Common myeloid progenitor, CD34-positive (primary cell): ENCODE measurements at regions not wholly inside any gene's neighbourhood (a gene's known extent, or its start where the extent isn't known, plus 50 kb on each side); places are given as distances from the start of the nearest gene placed in this dataset.

Experiments used
- CTCF ChIA-PET: fragments of 350-600 bp; sonication (Branson Sonifier 250); formaldehyde crosslinking; loops from one replicate; lab custom pipeline; 2021; ENCODE audit warnings: antibody characterized with exemption; lab: Charles Lee
- POLR2A ChIA-PET: fragments of 350-600 bp; sonication (Branson Sonifier 250); formaldehyde crosslinking; loops from one replicate; lab custom pipeline; 2021; ENCODE audit warnings: antibody characterized with exemption; lab: Charles Lee
- DNase-seq, 3 donors: peaks; one replicate each; pipeline versions ENCODE4 v3.0.0 to v3.0.0-alpha.2; 2013
- H3K27ac ChIP-seq, 2 experiments: 1 replicate in 1 of 2; 2 replicates in 1 of 2; pipeline ENCODE4 v1.7.0; 2013; ENCODE audit warnings: inconsistent platforms in 2 of 2, low read length in 2 of 2, mild to moderate bottlenecking in 2 of 2, low read depth in 1 of 2, moderate library complexity in 1 of 2; ENCODE audit not compliant: severe bottlenecking in 2 of 2, insufficient read depth in 1 of 2, poor library complexity in 1 of 2
- H3K27me3 ChIP-seq, 5 experiments: replicated peaks in 2 of 5; 1 replicate in 3 of 5; 2 replicates in 2 of 5; pipeline versions ENCODE4 v1.6.1 to v1.7.0; 2013; ENCODE audit warnings: low read length in 4 of 5, mild to moderate bottlenecking in 2 of 5, moderate library complexity in 2 of 5, inconsistent platforms in 1 of 5; ENCODE audit not compliant: insufficient read depth in 5 of 5, control insufficient read depth in 4 of 5
- H3K36me3 ChIP-seq, 4 experiments: 1 replicate in 2 of 4; 2 replicates in 2 of 4; pipeline versions ENCODE4 v1.6.1 to v1.7.0; 2013; ENCODE audit warnings: low read length in 3 of 4, control low read depth in 1 of 4, mild to moderate bottlenecking in 1 of 4; ENCODE audit not compliant: control insufficient read depth in 4 of 4, insufficient read depth in 4 of 4
- H3K4me1 ChIP-seq, 4 experiments: 1 replicate in 3 of 4; 2 replicates in 1 of 4; pipeline versions ENCODE4 v1.6.1 to v1.7.1; 2013; ENCODE audit warnings: low read length in 3 of 4, mild to moderate bottlenecking in 3 of 4, control low read depth in 1 of 4, inconsistent platforms in 1 of 4, moderate library complexity in 1 of 4; ENCODE audit not compliant: control insufficient read depth in 4 of 4, insufficient read depth in 4 of 4; ENCODE audit errors: control extremely low read depth in 1 of 4
- H3K4me3 ChIP-seq, 7 experiments: 1 replicate in 4 of 7; 2 replicates in 3 of 7; pipeline versions ENCODE4 v1.5.1 to v1.7.0; 2013; ENCODE audit warnings: mild to moderate bottlenecking in 7 of 7, low read length in 6 of 7, moderate library complexity in 6 of 7, inconsistent platforms in 2 of 7, low read depth in 2 of 7, control low read depth in 1 of 7; ENCODE audit not compliant: insufficient read depth in 4 of 7, control insufficient read depth in 1 of 7; ENCODE audit errors: extremely low read depth in 1 of 7
- H3K9me3 ChIP-seq, 5 experiments: 1 replicate in 4 of 5; 2 replicates in 1 of 5; pipeline versions ENCODE4 v1.6.1 to v1.7.1; 2013; ENCODE audit warnings: low read length in 4 of 5, mild to moderate bottlenecking in 2 of 5, inconsistent platforms in 1 of 5, low read depth in 1 of 5, moderate library complexity in 1 of 5; ENCODE audit not compliant: control insufficient read depth in 4 of 5, insufficient read depth in 2 of 5; ENCODE audit errors: control extremely low read depth in 1 of 5
- WGBS: methylation state at CpG from one replicate; pipeline ENCODE4 v1.1.5; 2013; ENCODE audit not compliant: insufficient coverage; 5-methylcytosine and 5-hydroxymethylcytosine counted together

- ChIA-PET CTCF (no interaction called here), POLR2A (no interaction called here)
- no CpG with 5 or more reads among the region's 2 CpGs for WGBS
- no peaks in the 10 kb centered on the region for H3K27me3 ChIP-seq
- no peaks in the 10 kb centered on the region for H3K4me1 ChIP-seq
- no peaks in the 10 kb centered on the region for H3K36me3 ChIP-seq
- H3K9me3 ChIP-seq = peaks cover 0 to 2% (median 0%) of the 10 kb centered on the region in 5 experiments
- H3K27ac ChIP-seq = no peak overlapping the region
- DNase-seq = no peak
- no peak overlapping the region for H3K4me3 ChIP-seq
Measured at GRCh38 chr5:9724707-9725106, 94.6 kb upstream of the TAS2R1 start.

DNA sequence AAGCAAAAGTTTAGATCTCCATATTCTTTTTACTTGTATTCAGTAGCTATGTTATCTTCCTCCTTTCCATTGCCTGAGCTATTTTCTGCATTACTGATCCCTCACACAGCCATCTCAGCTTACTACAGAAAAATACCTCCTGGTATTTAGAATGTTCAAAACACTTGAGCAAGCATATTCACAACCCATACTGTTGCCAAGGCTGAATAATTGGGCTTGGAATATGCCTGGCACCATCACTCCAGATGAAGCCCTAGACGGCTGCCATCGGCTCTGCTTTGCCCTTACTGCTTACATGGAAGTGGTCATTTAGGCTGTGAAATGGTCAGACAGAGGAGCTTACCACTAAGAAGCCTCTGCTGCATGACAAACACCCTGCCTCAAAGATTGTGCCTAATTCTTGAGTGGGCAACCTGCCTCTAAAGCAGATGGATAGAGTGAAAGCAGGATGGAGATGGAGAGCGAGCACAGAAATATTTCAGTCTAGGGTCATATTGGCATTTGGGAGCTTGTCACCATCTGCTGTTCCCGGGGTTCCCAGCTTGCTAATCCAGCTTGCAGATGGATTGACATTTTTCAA lies 92.5 kb upstream of the TAS2R1 start:
- POLR2A ChIA-PET = no interaction called here
- 96% methylated on average over 4 of the region's 4 CpGs for WGBS
- DNase-seq = no peak

DNA sequence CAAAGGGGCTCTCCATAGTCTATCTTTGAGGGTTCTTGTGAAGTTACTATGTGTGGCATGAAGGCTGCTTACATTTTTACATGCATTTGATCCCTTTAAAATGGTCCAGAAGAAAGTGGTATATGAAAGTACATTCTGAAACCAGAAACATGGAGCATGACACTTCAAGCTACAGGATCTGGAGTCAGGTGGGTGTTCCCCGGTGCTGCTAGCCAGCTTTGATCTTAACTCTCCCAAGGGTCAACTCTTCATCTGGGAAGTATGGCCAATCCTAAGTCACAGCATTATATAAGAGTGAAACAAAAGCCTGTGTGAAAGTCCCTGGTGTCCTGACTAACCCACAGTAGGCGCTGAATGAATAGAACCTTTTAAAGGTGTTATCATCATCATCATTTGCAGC lies 91.0 kb upstream of the TAS2R1 start:
- no peaks in the 10 kb centered on the region for H3K27me3 ChIP-seq
- WGBS = 100% methylated on average over 1 of the region's 2 CpGs
- no peak for DNase-seq
- no peaks in the 10 kb centered on the region for H3K4me1 ChIP-seq
- POLR2A ChIA-PET = no interaction called here
- no peak overlapping the region for H3K4me3 ChIP-seq
- CTCF ChIA-PET = no interaction called here
- H3K27ac ChIP-seq = no peak overlapping the region
- no peaks in the 10 kb centered on the region for H3K36me3 ChIP-seq
- peaks cover 0 to 2% (median 0%) of the 10 kb centered on the region in 5 experiments for H3K9me3 ChIP-seq

More for the DNA sequence above, 92.5 kb upstream of the TAS2R1 start:
- no peak overlapping the region for H3K4me3 ChIP-seq
- H3K27me3 ChIP-seq = no peaks in the 10 kb centered on the region
- no peak overlapping the region for H3K27ac ChIP-seq
- no peaks in the 10 kb centered on the region for H3K36me3 ChIP-seq
- CTCF ChIA-PET = no interaction called here
- H3K9me3 ChIP-seq = peaks cover 0 to 2% (median 0%) of the 10 kb centered on the region in 5 experiments
- no peaks in the 10 kb centered on the region for H3K4me1 ChIP-seq

DNA sequence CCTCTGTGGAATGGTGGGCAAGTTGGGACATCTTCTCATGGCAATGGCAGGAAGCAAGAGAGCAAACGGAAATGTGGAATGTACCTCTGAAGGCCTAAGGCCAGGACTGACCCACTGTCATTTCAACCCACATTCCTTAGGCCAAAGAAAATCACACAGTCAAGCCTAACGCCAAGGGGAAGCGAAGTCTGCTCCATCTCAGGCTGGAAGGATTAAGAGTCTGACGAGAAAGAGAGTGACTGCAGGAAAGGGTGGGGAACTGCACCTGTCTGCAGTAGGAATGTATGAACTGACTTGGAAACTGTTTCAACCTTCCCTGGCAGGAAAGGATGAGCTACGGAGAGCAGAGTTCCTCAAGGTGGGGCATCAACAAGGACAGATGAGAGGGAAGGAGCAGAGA lies 90.2 kb upstream of the TAS2R1 start:
- Histone ChIP-seq H3K27ac (no peak overlapping the region), H3K4me3 (no peak overlapping the region), H3K27me3 (no peaks in the 10 kb centered on the region), H3K4me1 (no peaks in the 10 kb centered on the region), H3K9me3 (peaks cover 0 to 2% (median 0%) of the 10 kb centered on the region in 5 experiments), H3K36me3 (no peaks in the 10 kb centered on the region)
- no peak for DNase-seq
- POLR2A ChIA-PET = no interaction called here
- CTCF ChIA-PET = no interaction called here
- 95% methylated on average over 4 of the region's 5 CpGs for WGBS

GRCh38 chr5:9716838-9717281 lies 86.7 kb upstream of the TAS2R1 start:
- Histone ChIP-seq H3K27me3 (no peaks in the 10 kb centered on the region), H3K9me3 (no peaks in the 10 kb centered on the region), H3K4me3 (no peak overlapping the region), H3K4me1 (no peaks in the 10 kb centered on the region), H3K36me3 (no peaks in the 10 kb centered on the region), H3K27ac (no peak overlapping the region)
- ChIA-PET CTCF (no interaction called here), POLR2A (no interaction called here)
- WGBS = 38% methylated on average over 4 of the region's 5 CpGs
- no peak for DNase-seq

GRCh38 chr5:9715891-9716335 lies 85.8 kb upstream of the TAS2R1 start:
- no peak overlapping the region for H3K27ac ChIP-seq
- ChIA-PET POLR2A (no interaction called here), CTCF (no interaction called here)
- H3K36me3 ChIP-seq = no peaks in the 10 kb centered on the region
- no peak overlapping the region for H3K4me3 ChIP-seq
- DNase-seq = no peak
- H3K9me3 ChIP-seq = no peaks in the 10 kb centered on the region
- H3K27me3 ChIP-seq = no peaks in the 10 kb centered on the region
- H3K4me1 ChIP-seq = no peaks in the 10 kb centered on the region
- WGBS = 50% methylated on average over 3 of the region's 5 CpGs

DNA sequence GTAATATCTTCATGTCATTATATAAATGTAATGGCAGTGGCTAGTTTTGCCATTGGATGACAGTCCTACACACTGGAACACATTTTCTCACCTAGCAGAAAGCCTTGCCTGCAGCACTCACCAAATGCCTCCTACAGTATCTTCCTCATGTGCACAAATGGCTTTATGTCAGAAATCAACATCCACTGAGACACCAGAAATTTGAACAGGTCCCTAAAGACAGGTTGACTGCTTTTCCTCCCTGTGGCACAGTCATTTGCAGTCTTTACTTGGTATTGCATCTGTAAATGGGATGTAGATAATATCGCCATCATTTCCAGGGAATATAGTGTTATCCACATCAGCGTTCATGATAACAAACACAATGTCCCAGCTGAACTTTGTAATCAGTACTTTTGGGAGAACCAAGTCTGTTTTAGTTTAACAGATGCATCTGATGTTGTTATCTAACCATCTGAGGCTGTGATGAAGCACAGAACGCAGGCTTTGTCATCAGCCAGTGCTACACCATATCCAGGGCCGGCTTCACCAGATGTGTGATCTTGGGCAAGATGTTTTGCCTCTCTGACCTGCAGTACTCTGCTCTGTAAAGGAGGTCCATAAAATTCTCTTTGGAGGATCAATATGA lies 83.9 kb upstream of the TAS2R1 start:
- no peaks in the 10 kb centered on the region for H3K27me3 ChIP-seq
- H3K4me1 ChIP-seq = no peaks in the 10 kb centered on the region
- no peak overlapping the region for H3K4me3 ChIP-seq
- ChIA-PET CTCF (no interaction called here), POLR2A (no interaction called here)
- no peak overlapping the region for H3K27ac ChIP-seq
- peaks cover 0 to 1% (median 0%) of the 10 kb centered on the region in 5 experiments for H3K9me3 ChIP-seq
- no peaks in the 10 kb centered on the region for H3K36me3 ChIP-seq
- DNase-seq = no peak
- 100% methylated on average over 2 of the region's 4 CpGs for WGBS
